ENCODE measurements at regions not wholly inside any gene's neighbourhood (a gene's known extent, or its start where the extent isn't known, plus 50 kb on each side); places are given as distances from the start of the nearest gene placed in this dataset.

DNA sequence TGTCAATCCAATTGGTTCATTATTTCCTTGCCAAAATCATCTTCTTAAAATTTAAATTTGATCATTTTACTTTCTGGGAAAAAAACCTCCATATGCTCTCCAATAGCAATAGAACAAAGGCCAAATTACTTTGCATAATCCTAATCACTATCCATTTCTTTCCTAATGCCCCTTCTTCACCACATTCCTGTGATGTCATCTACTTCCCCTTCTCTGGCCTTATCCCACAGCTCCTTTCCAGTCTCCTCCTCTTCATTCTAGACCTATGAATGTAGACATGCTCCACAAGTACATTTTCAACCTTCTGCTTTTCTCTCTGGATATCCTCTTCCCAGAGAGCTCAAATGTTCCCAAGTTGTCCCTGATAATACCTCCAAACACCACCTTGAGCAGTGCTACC lies 216.6 kb downstream of the MRPL39 start:
- TF ChIP-seq, protein P1, sequence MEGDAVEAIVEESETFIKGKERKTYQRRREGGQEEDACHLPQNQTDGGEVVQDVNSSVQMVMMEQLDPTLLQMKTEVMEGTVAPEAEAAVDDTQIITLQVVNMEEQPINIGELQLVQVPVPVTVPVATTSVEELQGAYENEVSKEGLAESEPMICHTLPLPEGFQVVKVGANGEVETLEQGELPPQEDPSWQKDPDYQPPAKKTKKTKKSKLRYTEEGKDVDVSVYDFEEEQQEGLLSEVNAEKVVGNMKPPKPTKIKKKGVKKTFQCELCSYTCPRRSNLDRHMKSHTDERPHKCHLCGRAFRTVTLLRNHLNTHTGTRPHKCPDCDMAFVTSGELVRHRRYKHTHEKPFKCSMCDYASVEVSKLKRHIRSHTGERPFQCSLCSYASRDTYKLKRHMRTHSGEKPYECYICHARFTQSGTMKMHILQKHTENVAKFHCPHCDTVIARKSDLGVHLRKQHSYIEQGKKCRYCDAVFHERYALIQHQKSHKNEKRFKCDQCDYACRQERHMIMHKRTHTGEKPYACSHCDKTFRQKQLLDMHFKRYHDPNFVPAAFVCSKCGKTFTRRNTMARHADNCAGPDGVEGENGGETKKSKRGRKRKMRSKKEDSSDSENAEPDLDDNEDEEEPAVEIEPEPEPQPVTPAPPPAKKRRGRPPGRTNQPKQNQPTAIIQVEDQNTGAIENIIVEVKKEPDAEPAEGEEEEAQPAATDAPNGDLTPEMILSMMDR (conservative IDR thresholded peaks at IDR 0.05; ENCODE audit: low read depth in 2 of 2), result no peak
- TF ChIP-seq POLR2AphosphoS5 (IDR thresholded peaks at IDR 0.05; ENCODE audit: low read depth) (no peak), REST (IDR thresholded peaks at IDR 0.05; ENCODE audit: unreplicated experiment) (no peak), CREB1 (CRISPR knock-in tag; IDR thresholded peaks at IDR 0.05; ENCODE audit: low read depth) (no peak), EZH2 (IDR thresholded peaks at IDR 0.05; ENCODE audit: low read depth, unreplicated experiment) (no peak), EZH2phosphoT487 (IDR thresholded peaks at IDR 0.05; ENCODE audit: unreplicated experiment) (no peak), JUNB (IDR thresholded peaks at IDR 0.05; ENCODE audit: unreplicated experiment) (no peak), ZNF331 (CRISPR knock-in tag; IDR thresholded peaks at IDR 0.05; ENCODE audit: low read depth) (no peak), ZNF114 (CRISPR knock-in tag; IDR thresholded peaks at IDR 0.05) (no peak)
- TF ChIP-seq, protein P2, sequence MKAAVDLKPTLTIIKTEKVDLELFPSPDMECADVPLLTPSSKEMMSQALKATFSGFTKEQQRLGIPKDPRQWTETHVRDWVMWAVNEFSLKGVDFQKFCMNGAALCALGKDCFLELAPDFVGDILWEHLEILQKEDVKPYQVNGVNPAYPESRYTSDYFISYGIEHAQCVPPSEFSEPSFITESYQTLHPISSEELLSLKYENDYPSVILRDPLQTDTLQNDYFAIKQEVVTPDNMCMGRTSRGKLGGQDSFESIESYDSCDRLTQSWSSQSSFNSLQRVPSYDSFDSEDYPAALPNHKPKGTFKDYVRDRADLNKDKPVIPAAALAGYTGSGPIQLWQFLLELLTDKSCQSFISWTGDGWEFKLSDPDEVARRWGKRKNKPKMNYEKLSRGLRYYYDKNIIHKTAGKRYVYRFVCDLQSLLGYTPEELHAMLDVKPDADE (IDR thresholded peaks at IDR 0.05), result no peak

Data from GM23338 (cell line).